NCI-H146 (cell line): ENCODE measurements at regions not wholly inside any gene's neighbourhood (a gene's known extent, or its start where the extent isn't known, plus 50 kb on each side); places are given as distances from the start of the nearest gene placed in this dataset.

Experiments
- DNase-seq: peaks from one replicate; lab custom pipeline; 2025; lab: John Stamatoyannopoulos, UW

GRCh38 chr20:37598100-37598543 is 70.4 kb upstream of the BLCAP start:
- DNase-seq, result peak; percentile 92

- DNase-seq, result peak; percentile 77
Observed at GRCh38 chr20:37596890-37597536, 69.3 kb upstream of the BLCAP start.

GRCh38 chr20:37596168-37596567 is 68.5 kb upstream of the BLCAP start:
- DNase-seq, result no peak

- peak; percentile 51 for DNase-seq
Observed at GRCh38 chr20:37593710-37594109, 66.0 kb upstream of the BLCAP start.

GRCh38 chr20:37590938-37591490 is 63.3 kb upstream of the BLCAP start:
- DNase-seq, result peak; percentile 23

- DNase-seq, result no peak
Observed at GRCh38 chr20:37586078-37586477, 58.4 kb upstream of the BLCAP start.

GRCh38 chr20:37584238-37584807 is 56.6 kb upstream of the BLCAP start:
- no peak for DNase-seq

GRCh38 chr20:37581246-37581645 is 53.6 kb upstream of the BLCAP start:
- DNase-seq, result no peak

- DNase-seq, result no peak
Observed at GRCh38 chr20:37580069-37580468, 52.4 kb upstream of the BLCAP start.

GRCh38 chr20:37579106-37579505 is 51.4 kb upstream of the BLCAP start:
- DNase-seq, result no peak

GRCh38 chr20:37577981-37578380 is 50.3 kb upstream of the BLCAP start:
- DNase-seq, result no peak
